M059J (cell line): ENCODE measurements at regions not wholly inside any gene's neighbourhood (a gene's known extent, or its start where the extent isn't known, plus 50 kb on each side); places are given as distances from the start of the nearest gene placed in this dataset.
A peak's percentile ranks its signal among the peaks of the same experiment; 100 is the strongest.
"Not testable (repeated sequence)": the region's sequence is repeated elsewhere in the genome, so short reads cannot be mapped to it uniquely, and the experiment has no call there.

Experiments
- DNase-seq: peaks from one replicate; pipeline ENCODE4 v3.0.0-alpha.2; 2012; ENCODE audit warnings: low read depth

DNA sequence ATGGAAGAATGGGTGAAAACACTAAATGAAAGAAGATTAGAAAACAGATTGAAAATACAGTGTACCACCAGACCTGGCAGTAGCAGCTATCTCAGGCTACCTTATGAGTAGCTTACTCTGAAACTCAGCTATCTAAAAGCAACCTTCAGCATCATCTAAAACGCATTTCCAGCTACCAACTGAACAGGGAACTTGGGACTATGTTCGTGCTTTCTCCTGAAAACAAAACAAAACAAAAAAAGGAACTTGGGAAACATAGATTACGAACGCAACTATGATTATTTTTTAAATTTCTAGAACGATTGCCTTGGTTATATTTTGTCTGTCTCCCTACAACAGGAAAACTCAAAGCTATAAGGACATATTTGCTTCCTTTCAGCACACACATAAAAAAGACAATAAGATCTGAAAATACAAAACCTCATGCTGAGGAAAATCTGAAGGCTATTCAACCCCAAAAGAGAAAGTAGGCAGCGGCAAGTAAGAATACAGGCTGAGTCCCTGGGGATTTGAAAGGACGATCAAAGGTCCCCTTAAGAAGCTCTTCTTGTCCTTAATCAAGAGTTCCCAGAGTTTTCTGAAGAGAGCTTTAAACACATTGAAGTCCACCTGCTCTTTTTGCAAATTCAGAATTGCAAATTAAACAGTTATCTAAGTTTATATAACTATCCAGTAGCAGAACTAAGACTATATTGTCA is 53.4 kb downstream of the OR2K2 start:
- no peak for DNase-seq

DNA sequence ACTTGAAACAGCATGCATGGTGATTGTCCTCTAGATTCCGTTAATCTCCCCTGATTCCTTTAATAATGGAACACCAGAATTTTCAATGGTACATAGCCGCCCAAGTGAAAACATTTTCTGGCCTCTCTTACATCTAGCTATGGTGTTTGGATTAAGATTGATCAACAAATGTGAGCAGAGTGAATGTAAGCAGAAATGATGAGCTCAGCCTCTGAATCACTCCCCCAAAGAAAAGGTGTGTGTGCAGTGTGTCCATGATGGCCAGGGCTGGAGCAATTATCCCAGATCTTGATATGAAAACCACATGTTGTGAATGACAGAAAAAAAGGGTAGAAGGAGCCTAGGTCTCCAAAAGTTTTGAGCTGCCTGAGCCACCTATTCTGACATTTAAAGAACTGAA is 55.3 kb downstream of the OR2K2 start:
- peak; percentile 41 for DNase-seq

DNA sequence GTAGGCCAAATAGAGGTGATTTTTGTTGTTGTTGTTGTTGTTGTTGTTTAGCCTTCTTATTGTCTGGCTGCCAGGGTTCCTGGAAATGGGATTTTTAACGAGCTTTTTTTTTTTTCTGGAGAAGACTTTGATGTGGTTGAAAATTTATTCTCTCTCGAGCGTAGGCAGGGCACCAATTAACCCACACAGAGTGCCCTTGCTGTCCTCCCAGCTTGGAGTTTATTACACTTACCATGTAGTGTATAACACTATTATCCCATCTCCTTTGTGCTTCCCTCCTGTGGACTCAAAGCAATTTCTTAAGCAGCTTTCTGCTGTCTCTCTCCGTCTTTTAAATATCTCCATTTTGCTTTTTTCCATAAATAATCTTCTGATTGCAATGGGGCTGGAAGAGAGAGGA is 57.4 kb downstream of the OR2K2 start:
- DNase-seq, result no peak

DNA sequence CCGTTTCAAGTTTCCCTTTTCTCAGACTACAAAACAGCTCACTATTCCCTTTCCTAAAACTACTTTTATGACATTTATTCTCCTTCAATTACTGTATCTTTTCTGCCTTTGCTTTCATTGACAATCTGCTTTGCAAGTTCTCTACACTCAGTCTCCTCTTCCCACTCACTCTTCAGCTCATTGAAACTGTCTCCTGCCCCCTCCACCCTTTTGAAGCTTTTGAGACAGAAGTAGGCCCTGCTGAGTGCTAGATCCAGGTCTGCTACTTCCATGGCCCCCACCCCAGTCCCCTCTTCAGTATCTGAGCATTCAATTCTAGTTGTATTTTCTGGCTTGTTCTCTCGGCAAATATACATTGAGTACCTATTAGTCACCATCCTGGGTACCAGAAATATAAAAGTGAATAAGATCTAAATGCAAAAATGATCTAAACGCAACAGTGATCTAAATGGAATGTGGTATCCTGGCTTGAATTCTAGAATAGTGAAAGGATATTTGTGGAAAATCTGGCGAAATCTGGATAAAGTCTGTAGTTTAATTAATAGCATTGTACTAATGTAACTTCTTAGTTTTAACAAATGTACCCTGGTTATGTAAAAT is 58.4 kb downstream of the OR2K2 start:
- DNase-seq, result no peak

DNA sequence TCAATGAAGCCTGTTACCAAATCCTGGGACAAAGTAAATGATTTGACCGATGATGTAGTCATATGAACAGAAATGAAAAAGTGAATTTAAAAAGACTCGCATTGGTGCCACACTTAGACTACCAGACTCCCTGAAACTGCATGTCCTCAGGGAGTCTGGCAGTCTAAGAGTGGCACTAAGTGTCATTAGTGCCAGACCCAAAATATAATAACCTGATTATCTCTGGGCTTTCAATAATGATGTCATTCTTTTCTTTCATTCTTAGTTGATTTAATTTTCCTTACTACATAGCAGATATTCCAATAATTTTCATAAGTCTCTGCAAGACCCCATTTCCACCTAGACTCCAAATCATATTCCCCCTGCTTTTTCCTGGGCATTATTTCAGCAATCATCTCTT is 59.0 kb downstream of the OR2K2 start:
- DNase-seq, result no peak

DNA sequence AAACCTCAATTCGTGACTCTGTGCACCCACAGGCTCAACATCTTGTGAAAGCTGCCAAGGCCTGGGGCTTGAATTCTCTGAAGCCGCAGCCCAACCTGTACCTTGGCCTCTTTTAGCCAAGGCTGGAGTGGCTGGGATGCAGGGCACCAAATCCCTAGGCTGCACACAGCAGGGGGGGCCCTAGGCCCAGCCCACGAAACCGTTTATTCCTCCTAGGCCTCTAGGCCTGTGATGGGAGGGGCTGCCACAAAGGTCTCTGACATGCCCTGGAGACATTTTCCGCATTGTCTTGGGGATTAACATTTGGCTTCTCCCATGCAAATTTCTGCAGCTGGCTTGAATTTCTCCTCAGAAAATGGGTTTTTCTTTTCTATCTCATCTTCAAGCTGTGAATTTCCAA is 64.0 kb downstream of the OR2K2 start:
- DNase-seq, result not testable (repeated sequence)

DNA sequence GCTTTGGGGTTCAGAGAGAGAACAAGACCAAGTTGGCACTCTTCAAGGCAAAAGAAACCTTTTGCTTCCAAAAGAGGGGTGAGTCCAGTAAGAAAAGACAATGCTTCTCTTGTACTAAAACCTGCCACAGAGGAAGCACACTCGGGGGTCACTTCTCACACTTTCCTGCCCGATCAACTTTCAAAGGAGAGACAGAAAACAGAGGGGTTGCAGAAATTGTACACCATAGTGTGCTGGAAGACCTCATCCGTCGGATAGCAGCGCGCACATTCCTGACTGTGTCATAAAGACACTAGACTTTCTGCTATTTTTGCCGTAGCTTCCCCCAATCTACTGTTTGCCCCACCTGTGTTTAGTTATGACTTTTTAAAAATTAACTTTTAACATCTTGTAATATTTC is 66.9 kb downstream of the OR2K2 start:
- no peak for DNase-seq

DNA sequence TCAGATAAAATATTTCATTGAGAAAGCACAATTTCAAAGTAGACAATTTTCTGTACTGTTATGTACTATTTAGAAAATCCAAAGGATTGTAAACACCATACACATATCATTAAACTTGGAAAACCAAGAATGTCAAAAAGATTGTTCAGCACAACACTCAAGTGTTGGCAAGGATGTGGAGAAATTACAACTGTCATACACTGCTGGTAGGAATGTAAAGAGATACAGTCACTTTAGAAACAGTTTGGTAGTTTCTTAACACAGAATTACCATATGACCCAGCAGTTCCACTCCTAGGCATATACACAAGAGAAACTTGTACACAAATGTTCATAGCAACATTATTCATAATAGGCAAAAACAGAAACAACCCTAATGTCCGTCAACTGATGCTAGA is 71.2 kb downstream of the OR2K2 start:
- DNase-seq, result no peak

DNA sequence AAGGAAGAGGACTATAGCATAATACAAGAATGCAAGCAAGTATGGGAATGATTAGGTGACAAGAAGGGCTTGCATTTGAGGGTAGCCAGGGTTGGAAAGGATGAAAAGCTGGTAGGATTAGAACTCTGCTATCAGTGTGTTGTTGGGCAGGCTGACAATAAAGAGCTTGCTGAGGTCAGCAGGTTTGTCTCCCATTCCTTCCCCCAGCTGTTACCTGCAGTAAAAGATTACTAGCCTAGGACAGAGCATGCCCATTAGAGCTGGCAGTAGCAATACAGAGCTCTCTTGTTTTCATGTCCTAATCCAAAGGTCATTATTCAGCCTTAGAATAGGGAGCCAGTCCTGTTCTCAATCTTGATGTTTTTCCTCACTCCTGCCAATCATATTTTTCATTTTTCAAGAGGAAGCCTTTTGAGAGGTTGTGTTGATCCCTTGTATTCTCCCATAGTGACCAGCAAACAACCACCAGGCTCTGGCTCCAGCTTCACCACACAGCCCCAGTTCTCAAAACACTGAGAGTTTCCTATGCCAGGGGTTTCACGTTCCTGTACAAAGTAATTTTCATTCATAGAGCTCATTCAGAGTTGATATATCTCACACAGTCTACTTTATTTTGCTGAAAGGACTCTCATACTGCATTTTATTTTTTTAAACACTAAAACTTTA is 71.7 kb downstream of the OR2K2 start:
- DNase-seq, result no peak

DNA sequence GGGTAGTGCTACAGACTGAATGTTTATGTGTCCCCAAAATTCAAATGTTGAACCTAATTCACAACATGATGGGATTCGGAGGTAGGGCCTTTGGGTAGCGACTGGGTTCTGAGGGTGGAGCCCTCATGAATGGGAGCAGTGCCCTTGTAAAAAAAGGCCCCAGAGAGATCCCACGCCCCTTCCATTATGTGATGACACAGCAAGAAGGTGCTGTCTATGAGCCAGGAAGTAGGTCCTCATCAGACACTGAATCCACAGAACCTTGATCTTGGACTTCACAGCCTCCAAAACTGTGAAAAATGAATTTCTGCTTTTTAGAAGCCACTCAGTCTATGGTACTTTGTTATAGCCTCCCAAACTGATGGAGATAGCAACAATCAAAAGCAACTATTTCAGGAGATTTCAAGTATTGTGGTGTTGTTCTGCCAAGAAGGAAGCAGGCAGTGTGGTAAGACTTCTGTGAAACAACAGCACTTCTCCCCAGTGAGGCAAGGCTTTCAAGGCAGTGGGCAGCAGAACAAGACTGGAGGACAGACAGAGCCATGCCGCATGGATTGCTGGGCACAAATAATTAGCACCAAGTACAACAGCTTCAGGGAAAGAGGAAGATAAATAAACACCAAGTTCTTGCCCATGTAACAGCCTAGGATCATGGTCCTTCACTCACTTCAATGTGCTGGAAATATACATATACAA is 76.1 kb downstream of the OR2K2 start:
- DNase-seq, result no peak

DNA sequence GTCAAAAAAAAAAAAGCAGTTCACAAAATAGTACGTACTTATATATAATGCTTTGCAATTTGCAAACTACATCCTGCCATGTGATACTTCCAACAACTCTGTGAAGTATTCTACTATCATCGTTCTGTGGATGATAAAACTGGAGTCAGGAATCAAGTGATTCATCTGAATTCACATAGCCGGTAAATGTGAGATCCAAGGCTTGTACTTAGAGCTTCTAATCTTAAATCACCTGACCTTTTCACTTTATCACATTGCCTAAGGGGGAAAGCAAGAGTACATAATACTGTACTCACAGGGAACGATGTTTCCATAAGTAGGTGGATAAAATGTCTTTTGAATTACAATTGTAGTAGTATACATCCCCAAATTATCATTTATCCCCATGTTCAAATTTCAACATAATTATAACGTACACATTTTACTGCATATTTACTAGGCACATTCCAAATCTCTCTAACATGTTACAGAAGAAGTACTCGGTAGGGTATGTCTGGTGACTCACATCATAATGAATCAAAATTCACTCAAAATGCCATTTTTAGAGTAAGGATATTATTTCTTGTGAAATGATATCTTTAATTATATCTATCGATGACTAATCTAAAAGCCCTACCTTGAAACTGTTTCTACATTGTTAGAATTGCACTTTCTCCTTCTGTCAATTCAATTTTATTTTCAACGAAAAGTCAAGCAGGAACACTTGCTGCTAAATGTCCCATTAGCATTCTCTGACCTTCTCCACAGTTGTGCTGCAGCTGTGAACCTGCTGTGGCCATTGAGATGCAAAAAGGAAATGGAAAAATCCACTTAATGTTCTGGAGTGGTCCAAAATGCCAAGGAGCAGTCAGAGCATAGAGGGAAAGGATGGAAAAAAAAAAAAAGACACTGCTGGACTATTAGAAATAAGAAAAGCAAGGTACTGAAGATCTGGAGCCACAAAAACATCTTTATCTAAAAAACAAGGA is 78.9 kb downstream of the OR2K2 start:
- peak; percentile 47 for DNase-seq

DNA sequence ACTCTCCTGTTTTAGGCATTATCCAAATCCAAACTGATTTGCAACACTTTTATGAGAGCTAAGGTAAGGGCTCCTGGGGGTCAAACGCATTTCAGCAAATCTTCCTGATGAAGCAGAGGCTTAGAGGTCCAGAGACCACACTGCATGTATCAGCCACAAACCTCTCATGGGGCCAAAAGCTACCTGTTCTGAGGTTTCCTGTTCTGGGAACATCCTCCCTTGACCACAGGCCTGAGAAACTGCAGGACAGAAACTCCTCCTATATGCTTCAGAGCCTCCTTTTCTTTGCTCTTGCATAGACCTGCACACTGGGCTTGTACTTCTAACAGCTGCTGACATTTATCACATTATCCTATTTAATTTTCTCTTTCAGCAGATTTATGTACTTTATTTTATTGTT is 92.6 kb downstream of the OR2K2 start:
- no peak for DNase-seq

DNA sequence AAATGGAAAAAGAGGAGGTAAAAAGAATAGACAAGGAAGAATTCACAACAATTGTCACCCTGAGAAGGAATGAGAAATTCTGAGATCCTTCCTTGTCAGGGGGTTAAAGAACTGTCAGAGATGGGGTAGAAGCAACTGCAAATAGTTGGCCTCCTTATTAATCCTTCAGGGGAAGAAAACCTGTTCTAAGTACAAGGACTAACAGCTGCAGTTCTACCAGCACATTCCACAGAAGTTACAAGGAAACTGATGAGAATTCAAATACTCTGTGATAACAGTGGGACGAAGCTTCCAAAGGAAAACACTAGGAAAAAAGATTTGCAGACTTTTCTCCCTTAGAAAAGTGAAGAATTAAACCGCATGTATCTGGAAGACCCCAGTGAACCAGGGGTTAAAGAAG is 93.7 kb downstream of the OR2K2 start:
- no peak for DNase-seq

DNA sequence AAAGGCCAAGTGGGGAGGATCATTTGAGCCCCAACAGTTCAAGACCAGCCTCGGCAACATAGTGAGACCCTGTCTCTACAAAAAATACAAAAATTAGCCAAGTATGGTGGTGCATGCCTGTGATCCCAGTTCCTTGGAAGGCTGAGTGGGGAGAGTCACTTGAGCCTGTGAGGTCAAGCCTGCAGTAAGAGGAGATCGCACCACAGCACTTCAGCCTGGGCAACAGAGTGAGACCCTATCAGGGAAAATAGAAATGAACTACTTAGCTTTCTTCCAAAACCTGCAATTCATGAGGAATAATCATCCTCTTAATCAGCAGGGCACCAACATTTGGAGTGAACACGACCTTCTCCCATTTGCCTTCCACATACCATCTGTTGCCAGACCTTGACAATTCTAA is 96.1 kb downstream of the OR2K2 start:
- no peak for DNase-seq

DNA sequence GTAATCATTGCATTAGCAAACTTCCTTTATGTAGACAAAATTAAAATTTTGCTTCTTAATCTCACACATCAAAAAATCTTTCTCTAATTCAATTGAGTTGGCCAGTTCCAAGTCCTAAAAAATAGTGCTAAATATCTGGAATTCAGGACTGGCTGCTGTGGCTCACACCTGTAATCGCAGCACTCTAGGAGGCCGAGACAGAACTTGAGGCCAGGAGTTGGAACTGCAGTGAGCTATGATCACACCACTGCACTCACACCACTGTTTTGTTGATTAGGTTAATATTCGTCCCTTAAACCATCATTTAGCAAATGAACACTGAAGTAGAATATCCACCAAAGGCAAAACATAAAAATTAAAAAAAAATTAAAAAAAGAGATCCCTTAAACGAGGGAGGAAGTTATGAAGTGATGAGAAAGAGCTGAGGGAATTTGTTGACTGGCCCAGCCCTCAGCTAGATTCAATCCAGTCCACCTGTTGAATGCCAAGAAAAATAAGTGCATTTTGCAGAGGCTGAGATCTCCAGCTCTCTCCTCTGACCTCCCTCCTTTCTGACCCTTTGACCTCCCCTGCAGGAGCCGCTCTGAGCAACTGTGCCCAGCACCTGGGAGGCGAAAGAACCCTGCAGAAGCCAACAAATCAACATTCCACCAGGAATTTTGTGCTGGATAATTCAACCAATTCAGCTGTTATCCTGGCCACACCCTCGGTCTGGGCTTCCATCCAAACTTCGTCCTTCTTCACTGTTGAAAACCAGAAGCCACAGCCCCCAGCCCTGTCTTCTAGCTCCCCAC is 96.8 kb downstream of the OR2K2 start:
- peak; percentile 6 for DNase-seq

DNA sequence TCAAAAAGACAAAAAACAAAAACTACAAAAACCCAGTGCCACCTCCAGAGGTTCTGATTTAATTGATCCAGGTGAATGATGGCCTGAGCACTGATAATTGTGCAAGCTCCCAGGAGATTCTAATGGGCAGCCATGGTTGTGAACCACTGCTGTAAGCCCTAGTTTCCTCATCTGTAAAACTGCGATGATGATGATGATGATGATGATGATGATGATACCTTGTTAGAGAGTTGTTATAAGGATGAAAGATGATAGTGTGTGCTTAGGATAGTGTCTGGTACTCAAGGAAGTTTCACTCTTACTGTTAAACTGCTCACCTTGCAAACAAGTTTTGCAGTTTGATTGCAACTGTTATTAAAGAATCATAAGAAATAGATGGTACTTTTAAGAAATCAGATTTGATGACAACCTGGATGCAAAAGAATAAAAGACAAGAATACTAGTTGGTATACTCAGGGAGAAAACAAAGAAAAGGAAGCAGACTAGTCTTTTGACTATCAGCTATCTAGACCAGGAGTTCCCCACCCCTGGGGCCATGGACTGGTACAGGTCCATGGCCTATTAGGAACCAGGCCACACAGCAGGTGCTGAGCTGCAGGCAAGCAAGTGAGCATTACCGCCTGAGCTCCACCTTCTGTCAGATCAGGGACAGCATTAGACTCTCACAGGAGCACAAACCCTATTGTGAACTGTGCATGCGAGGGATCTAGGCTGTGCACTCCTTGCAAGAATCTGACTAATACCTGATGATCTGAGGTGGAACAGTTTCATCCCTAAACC is 98.0 kb downstream of the OR2K2 start:
- no peak for DNase-seq

DNA sequence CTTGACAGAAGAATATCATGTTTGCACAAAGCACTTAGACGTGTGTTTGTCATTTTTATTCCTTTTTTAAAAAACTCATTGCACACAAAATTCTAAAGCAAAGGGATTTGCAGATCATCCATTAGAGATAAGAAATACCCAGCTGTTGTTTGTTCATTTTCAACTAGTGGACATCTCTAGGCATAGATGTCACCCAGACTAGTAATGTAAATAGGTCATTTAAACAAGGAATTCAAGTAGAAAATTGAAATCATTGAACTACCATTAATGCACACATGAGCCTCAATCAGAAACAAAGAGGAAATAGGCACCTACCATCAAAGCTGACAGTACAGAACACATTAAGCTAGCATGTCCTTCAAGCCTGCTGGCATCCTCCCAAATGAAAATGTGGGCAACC is 107.3 kb downstream of the OR2K2 start:
- DNase-seq, result peak; percentile 10

DNA sequence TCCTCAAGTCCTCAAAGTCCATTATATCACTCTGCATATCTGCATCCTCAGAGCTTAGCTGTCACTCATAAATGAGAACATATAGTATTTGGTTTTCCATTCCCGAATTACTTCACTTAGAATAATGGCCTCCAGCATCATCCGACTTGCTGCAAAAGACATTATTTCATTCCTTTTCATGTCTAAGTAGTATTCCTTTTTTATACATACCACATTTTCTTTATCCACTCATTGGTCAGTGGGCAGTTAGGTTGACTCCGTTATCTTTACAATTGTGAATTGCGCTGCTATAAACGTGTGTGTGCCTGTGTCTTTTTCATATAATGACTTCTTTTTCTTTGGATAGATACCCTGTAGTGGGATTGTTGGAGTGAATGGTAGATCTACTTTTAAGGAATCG is 117.2 kb downstream of the OR2K2 start:
- no peak for DNase-seq

DNA sequence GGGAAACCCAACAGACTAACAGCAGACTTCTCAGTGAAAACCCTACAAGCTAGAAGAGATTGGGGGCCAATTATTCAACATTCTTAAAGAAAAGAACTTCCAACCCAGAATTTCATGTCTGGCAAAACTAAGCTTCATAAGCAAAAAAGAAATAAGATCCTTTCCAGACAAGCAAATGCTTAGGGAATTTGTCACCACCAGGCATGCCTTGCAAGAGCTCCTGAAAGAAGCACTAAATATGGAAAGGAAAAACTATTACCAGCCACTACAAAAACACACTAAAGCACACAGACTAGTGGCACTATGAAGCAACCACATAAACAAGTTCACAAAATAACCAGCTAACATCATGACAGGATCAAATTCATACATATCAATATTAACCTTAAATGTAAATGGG is 131.1 kb downstream of the OR2K2 start:
- DNase-seq, result peak; percentile 14

DNA sequence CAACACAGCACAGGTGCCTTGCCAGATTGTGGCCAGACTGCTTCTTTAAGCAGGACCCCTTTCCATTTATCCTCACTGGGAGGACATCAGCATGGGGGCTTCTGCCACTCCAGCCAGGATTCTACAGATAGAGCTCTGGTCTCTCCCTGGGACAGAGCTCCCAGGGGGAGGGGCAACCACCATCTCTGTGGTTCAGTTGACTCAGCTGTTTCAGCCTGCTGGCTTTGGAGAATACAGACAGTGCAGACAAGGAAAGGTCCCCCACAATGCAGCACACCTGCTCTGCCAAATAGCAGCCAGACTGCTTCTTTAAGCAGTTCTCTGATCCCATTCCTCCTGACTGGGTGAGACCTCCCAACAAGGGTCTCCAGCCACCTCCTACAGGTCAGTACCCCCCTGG is 132.8 kb downstream of the OR2K2 start:
- DNase-seq, result no peak
